ENCODE measurements at regions not wholly inside any gene's neighbourhood (a gene's known extent, or its start where the extent isn't known, plus 50 kb on each side); places are given as distances from the start of the nearest gene placed in this dataset.

DNA sequence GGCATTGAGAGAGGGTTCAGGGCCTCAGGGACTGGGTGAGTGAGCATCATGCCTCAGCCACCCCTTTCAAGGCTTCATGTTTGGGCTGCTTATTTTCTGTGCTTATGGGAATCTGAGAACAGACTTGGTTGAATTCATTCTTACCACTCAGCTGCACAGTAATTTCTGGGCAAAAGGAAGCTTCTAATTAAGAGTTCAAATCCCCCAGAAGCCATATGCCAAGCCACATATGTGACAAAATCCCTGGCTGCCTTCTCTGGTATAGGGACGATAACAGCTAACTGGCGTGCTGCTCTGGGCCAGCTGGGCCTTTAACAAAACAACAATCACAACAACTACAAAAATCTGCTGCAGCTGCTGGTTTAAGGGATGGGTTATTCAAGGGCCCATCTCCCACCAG, 181.0 kb upstream of the ANKRD28 start:
- TF ChIP-seq, protein P1, sequence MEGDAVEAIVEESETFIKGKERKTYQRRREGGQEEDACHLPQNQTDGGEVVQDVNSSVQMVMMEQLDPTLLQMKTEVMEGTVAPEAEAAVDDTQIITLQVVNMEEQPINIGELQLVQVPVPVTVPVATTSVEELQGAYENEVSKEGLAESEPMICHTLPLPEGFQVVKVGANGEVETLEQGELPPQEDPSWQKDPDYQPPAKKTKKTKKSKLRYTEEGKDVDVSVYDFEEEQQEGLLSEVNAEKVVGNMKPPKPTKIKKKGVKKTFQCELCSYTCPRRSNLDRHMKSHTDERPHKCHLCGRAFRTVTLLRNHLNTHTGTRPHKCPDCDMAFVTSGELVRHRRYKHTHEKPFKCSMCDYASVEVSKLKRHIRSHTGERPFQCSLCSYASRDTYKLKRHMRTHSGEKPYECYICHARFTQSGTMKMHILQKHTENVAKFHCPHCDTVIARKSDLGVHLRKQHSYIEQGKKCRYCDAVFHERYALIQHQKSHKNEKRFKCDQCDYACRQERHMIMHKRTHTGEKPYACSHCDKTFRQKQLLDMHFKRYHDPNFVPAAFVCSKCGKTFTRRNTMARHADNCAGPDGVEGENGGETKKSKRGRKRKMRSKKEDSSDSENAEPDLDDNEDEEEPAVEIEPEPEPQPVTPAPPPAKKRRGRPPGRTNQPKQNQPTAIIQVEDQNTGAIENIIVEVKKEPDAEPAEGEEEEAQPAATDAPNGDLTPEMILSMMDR (IDR thresholded peaks at IDR 0.05; ENCODE audit: low read depth, low read length, missing control alignments), result no peak
- DNase-seq, result no peak
- no peak overlapping the region for H3K27ac ChIP-seq
- in situ Hi-C loops (cut with HindIII; ENCODE audit: low pct_ligation_motif_present, low sequenced_read_pairs), result no loop called here
- no peaks in the 10 kb centered on the region for H3K27me3 ChIP-seq (replicated peaks)
- H3K36me3 ChIP-seq (replicated peaks), result no peaks in the 10 kb centered on the region
- H3K4me3 ChIP-seq (ENCODE audit: low read depth, low read length), result no peak overlapping the region

DNA sequence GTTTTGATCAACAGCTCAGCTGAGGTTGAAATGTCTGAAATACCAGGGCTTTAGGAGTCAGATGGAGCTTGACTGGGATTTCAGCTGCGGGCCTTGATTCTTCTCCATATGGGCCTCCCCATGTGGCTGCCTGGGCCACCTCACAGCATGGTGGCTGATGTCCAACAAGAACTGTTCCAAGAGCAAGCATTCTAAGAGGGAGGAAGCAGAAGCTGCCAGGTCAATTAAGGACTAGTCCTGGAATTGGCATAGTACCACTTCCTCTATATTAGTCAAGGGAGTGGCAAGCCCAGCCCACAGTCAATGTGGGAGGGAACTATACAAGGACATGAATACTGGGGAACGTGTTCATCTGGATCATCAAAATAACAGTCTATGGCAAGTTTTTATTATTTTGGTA, 181.7 kb upstream of the ANKRD28 start:
- Histone ChIP-seq H3K4me3 (ENCODE audit: low read depth, low read length) (no peak overlapping the region), H3K27ac (no peak overlapping the region), H3K36me3 (replicated peaks) (no peaks in the 10 kb centered on the region), H3K27me3 (replicated peaks) (no peaks in the 10 kb centered on the region)
- TF ChIP-seq, protein P1 (IDR thresholded peaks at IDR 0.05; ENCODE audit: low read depth, low read length, missing control alignments), result no peak
- in situ Hi-C loops (cut with HindIII; ENCODE audit: low pct_ligation_motif_present, low sequenced_read_pairs), result no loop called here
- no peak for DNase-seq

DNA sequence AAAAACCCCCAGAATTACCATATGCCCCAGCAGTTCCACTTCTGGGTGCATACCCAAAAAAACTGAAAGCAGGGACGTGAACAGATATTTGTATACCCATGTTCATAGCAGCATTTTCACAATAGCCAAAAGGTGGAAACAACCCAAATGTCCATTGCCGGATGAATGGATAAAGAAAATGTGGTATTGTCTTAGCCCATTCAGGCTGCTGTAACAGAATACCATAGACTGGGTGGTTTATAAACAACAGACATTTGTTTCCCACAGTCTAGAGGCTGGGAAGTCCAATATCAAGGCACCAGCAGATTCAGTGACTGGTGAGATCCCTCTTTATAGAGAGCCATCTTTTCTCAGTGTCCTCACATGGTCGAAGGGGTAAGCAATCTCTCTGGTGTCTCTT, 182.1 kb upstream of the ANKRD28 start:
- H3K4me3 ChIP-seq (ENCODE audit: low read depth, low read length), result no peak overlapping the region
- DNase-seq, result no peak
- in situ Hi-C loops (cut with HindIII; ENCODE audit: low pct_ligation_motif_present, low sequenced_read_pairs), result no loop called here
- TF ChIP-seq, protein P1 (IDR thresholded peaks at IDR 0.05; ENCODE audit: low read depth, low read length, missing control alignments), result no peak
- no peak overlapping the region for H3K27ac ChIP-seq
- H3K27me3 ChIP-seq (replicated peaks), result no peaks in the 10 kb centered on the region
- no peaks in the 10 kb centered on the region for H3K36me3 ChIP-seq (replicated peaks)

DNA sequence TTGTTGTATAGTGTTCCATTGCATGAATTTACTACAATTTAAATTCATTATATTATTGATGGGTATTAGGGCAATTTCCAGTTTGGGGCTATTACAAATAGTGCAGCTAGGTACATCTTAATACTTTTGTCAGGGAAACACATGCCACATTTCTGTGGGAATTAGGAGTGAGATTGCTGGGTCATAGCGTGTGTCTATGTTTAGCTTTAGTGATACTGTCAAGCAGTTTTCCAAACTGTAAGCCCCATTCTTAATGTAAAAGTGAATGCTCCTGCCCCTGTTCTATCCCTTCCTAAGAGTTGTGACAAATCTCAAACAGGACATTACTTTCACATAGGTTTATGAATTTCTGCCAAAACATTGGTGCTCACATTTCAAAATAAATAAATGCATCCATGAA, 184.5 kb upstream of the ANKRD28 start:
- Histone ChIP-seq H3K4me3 (ENCODE audit: low read depth, low read length) (peak overlapping the region; percentile 31), H3K27ac (peak overlapping the region; percentile 79), H3K27me3 (replicated peaks) (no peaks in the 10 kb centered on the region), H3K36me3 (replicated peaks) (no peaks in the 10 kb centered on the region)
- no peak for DNase-seq
- TF ChIP-seq, protein P1 (IDR thresholded peaks at IDR 0.05; ENCODE audit: low read depth, low read length, missing control alignments), result no peak
- in situ Hi-C loops (cut with HindIII; ENCODE audit: low pct_ligation_motif_present, low sequenced_read_pairs), result no loop called here

DNA sequence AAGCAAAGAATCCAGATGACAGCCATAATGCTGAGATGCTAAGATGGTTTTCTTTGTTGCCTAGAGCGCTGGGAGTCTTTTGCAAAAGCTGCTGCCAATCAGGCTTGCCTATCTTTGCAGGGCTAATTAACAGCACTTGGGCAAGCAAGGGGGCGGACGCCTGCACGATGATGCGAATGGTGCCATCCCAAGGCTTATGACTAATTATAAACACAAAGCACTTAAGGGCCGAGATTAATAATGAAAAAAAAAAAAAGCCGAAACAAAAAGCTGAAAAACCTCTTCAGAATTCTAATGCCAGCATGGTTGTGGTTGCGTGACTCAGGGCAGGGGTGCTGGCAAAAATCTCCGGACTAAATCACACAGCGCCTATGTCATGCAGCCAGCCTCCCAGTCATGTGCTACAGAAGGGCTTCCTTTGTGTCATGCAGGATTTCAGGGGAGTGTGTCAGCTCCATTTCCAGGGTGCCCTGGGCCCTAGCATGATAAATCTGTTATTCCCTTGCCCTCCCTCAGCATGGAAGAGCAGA, 185.0 kb upstream of the ANKRD28 start:
- peak overlapping the region; percentile 79 for H3K27ac ChIP-seq
- H3K4me3 ChIP-seq (ENCODE audit: low read depth, low read length), result peak overlapping the region; percentile 31
- H3K36me3 ChIP-seq (replicated peaks), result no peaks in the 10 kb centered on the region
- no peaks in the 10 kb centered on the region for H3K27me3 ChIP-seq (replicated peaks)
- DNase-seq, result peak; percentile 90
- in situ Hi-C loops (cut with HindIII; ENCODE audit: low pct_ligation_motif_present, low sequenced_read_pairs), result no loop called here
- TF ChIP-seq, protein P1 (IDR thresholded peaks at IDR 0.05; ENCODE audit: low read depth, low read length, missing control alignments), result no peak

DNA sequence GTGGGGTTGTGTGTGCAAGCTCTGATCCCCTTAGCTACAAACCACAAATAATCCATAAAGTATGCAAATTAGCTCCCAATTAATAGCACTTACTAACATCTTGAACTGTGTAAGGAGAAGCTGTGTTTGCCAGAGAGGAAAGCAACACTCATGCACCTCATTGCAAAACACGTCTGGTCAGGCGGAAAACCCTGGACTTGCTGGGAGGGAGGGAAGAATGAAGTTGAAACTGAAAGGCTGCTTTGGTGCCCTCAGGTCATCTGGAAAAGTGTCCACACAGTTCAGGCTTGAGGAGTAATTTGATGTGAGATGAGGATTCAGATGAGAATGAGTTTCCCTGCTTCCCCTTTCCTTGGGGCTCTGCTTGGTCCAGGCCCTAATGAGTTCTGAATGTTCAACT, 185.5 kb upstream of the ANKRD28 start:
- no peak overlapping the region for H3K4me3 ChIP-seq (ENCODE audit: low read depth, low read length)
- DNase-seq, result peak; percentile 18
- TF ChIP-seq, protein P1 (IDR thresholded peaks at IDR 0.05; ENCODE audit: low read depth, low read length, missing control alignments), result no peak
- peak overlapping the region; percentile 79 for H3K27ac ChIP-seq
- in situ Hi-C loops (cut with HindIII; ENCODE audit: low pct_ligation_motif_present, low sequenced_read_pairs), result no loop called here
- no peaks in the 10 kb centered on the region for H3K36me3 ChIP-seq (replicated peaks)
- H3K27me3 ChIP-seq (replicated peaks), result no peaks in the 10 kb centered on the region
